ENCODE measurements at regions not wholly inside any gene's neighbourhood (a gene's known extent, or its start where the extent isn't known, plus 50 kb on each side); places are given as distances from the start of the nearest gene placed in this dataset.

DNA sequence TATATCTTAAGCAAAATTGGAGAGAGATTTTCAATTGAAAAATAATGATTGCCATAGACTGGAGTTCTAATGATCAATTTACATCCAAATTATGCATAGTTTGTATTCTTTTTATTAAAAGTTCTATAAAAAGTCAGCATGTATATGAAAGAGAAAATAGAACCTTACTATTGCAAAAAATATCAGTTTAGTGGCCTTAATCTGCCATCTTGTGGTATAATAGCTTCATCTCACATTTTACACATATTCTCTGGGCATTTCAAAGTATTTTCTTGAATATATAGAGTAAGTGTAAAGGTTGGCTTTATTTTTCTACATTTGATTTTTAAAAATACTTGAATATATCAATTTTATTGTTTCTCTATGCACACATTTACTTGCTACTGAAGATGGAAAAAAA lies 1858.6 kb upstream of the CDH9 start:
- Histone ChIP-seq H3K27ac (no peak overlapping the region), H3K36me3 (no peaks in the 10 kb centered on the region), H4K20me1 (ENCODE audit: low read depth) (no peaks in the 10 kb centered on the region), H3K27me3 (no peaks in the 10 kb centered on the region), H3K4me3 (no peak overlapping the region), H3K9ac (no peak overlapping the region), H3F3A (ENCODE audit: low read depth) (no peaks in the 10 kb centered on the region), H3K4me1 (no peaks in the 10 kb centered on the region), H2AFZ (replicated peaks) (no peak overlapping the region), H3K4me2 (no peak overlapping the region), H3K9me3 (ENCODE audit: low read depth) (no peaks in the 10 kb centered on the region), H3K79me2 (ENCODE audit: low read depth) (no peaks in the 10 kb centered on the region)
- no peak for DNase-seq (ENCODE audit: low spot score)
- Mint-ChIP-seq H3K27ac (no peak overlapping the region), H3K4me3 (no peak overlapping the region), H3K36me3 (no peaks in the 10 kb centered on the region), H3K4me1 (no peaks in the 10 kb centered on the region), H3K27me3 (ENCODE audit: insufficient read depth, low read depth) (no peaks in the 10 kb centered on the region), H3K9me3 (no peaks in the 10 kb centered on the region)
- TF ChIP-seq, protein P1, sequence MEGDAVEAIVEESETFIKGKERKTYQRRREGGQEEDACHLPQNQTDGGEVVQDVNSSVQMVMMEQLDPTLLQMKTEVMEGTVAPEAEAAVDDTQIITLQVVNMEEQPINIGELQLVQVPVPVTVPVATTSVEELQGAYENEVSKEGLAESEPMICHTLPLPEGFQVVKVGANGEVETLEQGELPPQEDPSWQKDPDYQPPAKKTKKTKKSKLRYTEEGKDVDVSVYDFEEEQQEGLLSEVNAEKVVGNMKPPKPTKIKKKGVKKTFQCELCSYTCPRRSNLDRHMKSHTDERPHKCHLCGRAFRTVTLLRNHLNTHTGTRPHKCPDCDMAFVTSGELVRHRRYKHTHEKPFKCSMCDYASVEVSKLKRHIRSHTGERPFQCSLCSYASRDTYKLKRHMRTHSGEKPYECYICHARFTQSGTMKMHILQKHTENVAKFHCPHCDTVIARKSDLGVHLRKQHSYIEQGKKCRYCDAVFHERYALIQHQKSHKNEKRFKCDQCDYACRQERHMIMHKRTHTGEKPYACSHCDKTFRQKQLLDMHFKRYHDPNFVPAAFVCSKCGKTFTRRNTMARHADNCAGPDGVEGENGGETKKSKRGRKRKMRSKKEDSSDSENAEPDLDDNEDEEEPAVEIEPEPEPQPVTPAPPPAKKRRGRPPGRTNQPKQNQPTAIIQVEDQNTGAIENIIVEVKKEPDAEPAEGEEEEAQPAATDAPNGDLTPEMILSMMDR (IDR thresholded peaks at IDR 0.05): peak; percentile 40
- TF ChIP-seq EZH2phosphoT487 (IDR thresholded peaks at IDR 0.05) (no peak), EZH2 (IDR thresholded peaks at IDR 0.05) (no peak)

DNA sequence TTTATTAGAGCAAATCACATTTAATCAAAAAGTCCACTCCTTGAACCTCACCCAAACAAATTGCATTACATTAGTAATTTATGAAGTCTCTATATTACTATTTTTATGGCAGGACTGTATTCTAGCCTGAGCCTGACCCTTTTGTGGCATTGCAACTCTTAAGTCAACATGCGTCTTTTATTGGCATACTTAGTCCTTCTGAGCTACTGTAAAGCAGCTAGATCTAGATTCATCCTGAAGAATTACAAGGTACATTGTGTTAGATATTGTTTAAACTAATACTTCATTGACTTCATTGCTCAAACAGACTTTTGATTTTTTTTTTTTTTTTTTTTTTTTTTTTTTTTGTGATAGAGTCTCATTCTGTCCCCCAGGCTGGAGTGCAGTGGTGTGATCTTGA lies 1842.5 kb upstream of the CDH9 start:
- no peak overlapping the region for H3K27ac Mint-ChIP-seq
- Histone ChIP-seq H3K79me2 (ENCODE audit: low read depth) (no peaks in the 10 kb centered on the region), H2AFZ (replicated peaks) (no peak overlapping the region), H3K4me1 (no peaks in the 10 kb centered on the region), H3K27me3 (no peaks in the 10 kb centered on the region), H3K4me2 (no peak overlapping the region), H3K9me3 (ENCODE audit: low read depth) (peaks cover 7% of the 10 kb centered on the region), H3F3A (ENCODE audit: low read depth) (no peaks in the 10 kb centered on the region), H3K27ac (no peak overlapping the region), H3K9ac (no peak overlapping the region), H4K20me1 (ENCODE audit: low read depth) (no peaks in the 10 kb centered on the region), H3K36me3 (no peaks in the 10 kb centered on the region), H3K4me3 (no peak overlapping the region)
- no peaks in the 10 kb centered on the region for H3K36me3 Mint-ChIP-seq
- DNase-seq (ENCODE audit: low spot score): no peak
- no peak overlapping the region for H3K4me3 Mint-ChIP-seq
- H3K9me3 Mint-ChIP-seq: peaks cover 8% of the 10 kb centered on the region
- no peaks in the 10 kb centered on the region for H3K4me1 Mint-ChIP-seq
- H3K27me3 Mint-ChIP-seq (ENCODE audit: insufficient read depth, low read depth): no peaks in the 10 kb centered on the region
- no peak for TF ChIP-seq EZH2phosphoT487 (IDR thresholded peaks at IDR 0.05)

DNA sequence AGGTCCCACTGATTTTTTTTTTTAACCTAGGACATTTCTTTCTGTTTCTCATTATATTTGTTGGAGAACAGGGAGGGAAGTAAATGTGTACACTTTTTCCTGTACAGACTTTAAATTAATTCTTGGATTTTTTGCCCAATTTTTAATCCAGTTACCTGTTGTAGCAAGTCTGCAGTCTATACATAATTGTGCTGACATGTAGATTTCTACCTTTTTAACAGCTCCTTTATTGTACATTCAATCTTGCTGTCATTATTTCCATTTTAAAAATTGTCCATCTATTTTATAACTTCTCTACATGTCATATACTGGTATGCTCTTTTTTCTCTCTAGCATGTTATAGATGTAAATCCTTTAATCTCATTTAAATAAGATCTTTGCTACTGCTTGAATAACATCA lies 1838.7 kb upstream of the CDH9 start:
- Mint-ChIP-seq H3K36me3 (no peaks in the 10 kb centered on the region), H3K27me3 (ENCODE audit: insufficient read depth, low read depth) (no peaks in the 10 kb centered on the region), H3K9me3 (no peaks in the 10 kb centered on the region), H3K27ac (no peak overlapping the region), H3K4me1 (no peaks in the 10 kb centered on the region), H3K4me3 (no peak overlapping the region)
- Histone ChIP-seq H3F3A (ENCODE audit: low read depth) (no peaks in the 10 kb centered on the region), H3K27me3 (no peaks in the 10 kb centered on the region), H3K4me1 (no peaks in the 10 kb centered on the region), H3K4me3 (no peak overlapping the region), H3K4me2 (no peak overlapping the region), H4K20me1 (ENCODE audit: low read depth) (no peaks in the 10 kb centered on the region), H3K9ac (no peak overlapping the region), H3K79me2 (ENCODE audit: low read depth) (no peaks in the 10 kb centered on the region), H2AFZ (replicated peaks) (no peak overlapping the region), H3K9me3 (ENCODE audit: low read depth) (no peaks in the 10 kb centered on the region), H3K36me3 (no peaks in the 10 kb centered on the region), H3K27ac (no peak overlapping the region)
- TF ChIP-seq EZH2 (IDR thresholded peaks at IDR 0.05): no peak
- TF ChIP-seq, protein P1 (IDR thresholded peaks at IDR 0.05): no peak
- no peak for TF ChIP-seq EZH2phosphoT487 (IDR thresholded peaks at IDR 0.05)
- DNase-seq (ENCODE audit: low spot score): no peak

DNA sequence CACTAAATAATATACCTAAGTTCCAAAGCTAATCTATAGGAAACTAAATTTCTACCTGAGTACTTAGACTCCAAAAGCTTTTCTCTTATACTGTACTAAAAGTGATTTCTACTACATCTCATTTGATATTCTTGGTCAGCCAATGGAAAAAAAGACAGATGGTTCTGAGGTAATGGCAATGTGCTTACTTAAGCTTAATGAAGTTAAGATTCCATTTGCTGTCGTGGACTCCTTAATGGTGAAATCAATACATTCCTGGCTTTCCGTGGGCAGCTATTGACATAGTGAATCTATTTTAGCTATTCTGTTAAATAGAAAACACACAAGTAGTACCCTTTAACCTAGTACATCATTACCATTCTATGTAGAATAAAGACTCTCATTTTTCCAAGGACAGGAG lies 1825.6 kb upstream of the CDH9 start:
- no peaks in the 10 kb centered on the region for H3K27me3 ChIP-seq
- H3K36me3 ChIP-seq: no peaks in the 10 kb centered on the region
- TF ChIP-seq EZH2 (IDR thresholded peaks at IDR 0.05) (no peak), EZH2phosphoT487 (IDR thresholded peaks at IDR 0.05) (no peak)
- TF ChIP-seq, protein P1 (IDR thresholded peaks at IDR 0.05): no peak
- no peaks in the 10 kb centered on the region for H3K79me2 ChIP-seq (ENCODE audit: low read depth)
- DNase-seq (ENCODE audit: low spot score): no peak
- no peaks in the 10 kb centered on the region for H4K20me1 ChIP-seq (ENCODE audit: low read depth)
- H3F3A ChIP-seq (ENCODE audit: low read depth): no peaks in the 10 kb centered on the region
- no peak overlapping the region for H3K27ac ChIP-seq
- H3K36me3 Mint-ChIP-seq: no peaks in the 10 kb centered on the region
- no peak overlapping the region for H2AFZ ChIP-seq (replicated peaks)
- H3K9me3 Mint-ChIP-seq: no peaks in the 10 kb centered on the region
- H3K4me3 ChIP-seq: no peak overlapping the region
- H3K9me3 ChIP-seq (ENCODE audit: low read depth): no peaks in the 10 kb centered on the region
- no peak overlapping the region for H3K4me2 ChIP-seq
- H3K4me1 ChIP-seq: no peaks in the 10 kb centered on the region
- no peak overlapping the region for H3K4me3 Mint-ChIP-seq
- peaks cover 3% of the 10 kb centered on the region for H3K4me1 Mint-ChIP-seq
- H3K27ac Mint-ChIP-seq: no peak overlapping the region
- no peak overlapping the region for H3K9ac ChIP-seq
- peaks cover 3% of the 10 kb centered on the region for H3K27me3 Mint-ChIP-seq (ENCODE audit: insufficient read depth, low read depth)
